ENCODE measurements at regions not wholly inside any gene's neighbourhood (a gene's known extent, or its start where the extent isn't known, plus 50 kb on each side); places are given as distances from the start of the nearest gene placed in this dataset.

DNA sequence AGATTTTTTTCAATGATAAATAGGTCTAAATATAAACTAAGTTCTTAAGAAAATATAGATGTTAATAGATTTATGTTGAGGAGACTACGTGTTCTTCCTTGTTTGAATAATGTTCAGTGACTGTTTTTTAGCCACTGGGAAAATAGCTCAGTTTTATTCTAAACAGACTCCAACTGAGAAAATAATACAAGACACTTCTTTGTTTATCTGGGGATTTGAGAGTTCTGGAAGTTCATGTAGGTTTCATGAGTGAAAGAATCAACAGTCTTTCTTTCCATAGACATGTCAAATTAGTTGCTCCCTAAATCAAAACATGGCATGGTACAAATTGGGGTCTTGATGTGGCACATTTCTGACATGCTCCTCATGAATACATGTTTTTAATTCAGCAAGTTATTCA, 177.7 kb downstream of the MREG start:
- no peak for TF ChIP-seq EZH2 (IDR thresholded peaks at IDR 0.05; ENCODE audit: insufficient read depth, poor library complexity, severe bottlenecking)
- TF ChIP-seq EZH2phosphoT487 (IDR thresholded peaks at IDR 0.05; ENCODE audit: insufficient read depth, low read depth), result no peak
